Endothelial cell of umbilical vein (primary cell): ENCODE measurements at regions not wholly inside any gene's neighbourhood (a gene's known extent, or its start where the extent isn't known, plus 50 kb on each side); places are given as distances from the start of the nearest gene placed in this dataset.

Experiments
- BruUV-seq: library from RNA; stranded (reverse); fragments of 400-500 nt; replicated peaks from 2 replicates; lab custom pipeline; 2021; lab: Mats Ljungman, UMichigan
- CTCF ChIA-PET: fragments of 300-600, 350-600 bp; sonication (Branson Sonifier 250); formaldehyde crosslinking; loops from one replicate; lab custom pipeline; 2021; ENCODE audit warnings: antibody characterized with exemption, inconsistent platforms; lab: Charles Lee
- POLR2A ChIA-PET: fragments of 300-600, 350-600 bp; sonication (Branson Sonifier 250); formaldehyde crosslinking; loops from one replicate; lab custom pipeline; 2021; ENCODE audit warnings: antibody characterized with exemption, inconsistent platforms; lab: Charles Lee
- DNase-seq: peaks from one replicate; pipeline ENCODE4 v3.0.0-alpha.2; 2011; ENCODE audit warnings: low read depth, low spot score
- FAIRE-seq: peaks from 2 replicates; lab custom pipeline; 2011; peaks lifted over from hg19 to GRCh38; lab: Jason Lieb, UNC
- H2AFZ ChIP-seq: 2 replicates; pipeline ENCODE4 v1.6.0; 2012; ENCODE audit warnings: low read depth, low read length, control low read depth, inconsistent platforms
- H3K27ac ChIP-seq: 2 replicates; pipeline ENCODE4 v1.5.1; 2011; ENCODE audit warnings: low read depth, mild to moderate bottlenecking, control low read depth, low read length, moderate library complexity; ENCODE audit not compliant: insufficient read depth
- H3K27me3 ChIP-seq, 2 experiments: 2 replicates each; pipeline versions ENCODE4 v1.6.0 to v1.6.1; 2011; ENCODE audit warnings: low read length in 2 of 2, mixed read lengths in 1 of 2; ENCODE audit not compliant: control insufficient read depth in 2 of 2, insufficient read depth in 2 of 2
- H3K36me3 ChIP-seq, 2 experiments: 2 replicates in 1 of 2; 3 replicates in 1 of 2; pipeline ENCODE4 v1.5.1; 2011; ENCODE audit warnings: low read length in 2 of 2, mild to moderate bottlenecking in 1 of 2, moderate library complexity in 1 of 2; ENCODE audit not compliant: control insufficient read depth in 2 of 2, insufficient read depth in 2 of 2; ENCODE audit errors: extremely low read depth in 1 of 2
- H3K4me1 ChIP-seq: 3 replicates; pipeline ENCODE4 v1.5.1; 2011; ENCODE audit warnings: mild to moderate bottlenecking, low read length; ENCODE audit not compliant: control insufficient read depth, insufficient read depth; ENCODE audit errors: extremely low read depth
- H3K4me2 ChIP-seq: 2 replicates; pipeline ENCODE4 v1.6.1; 2011; ENCODE audit warnings: low read length, control low read depth, mixed read lengths; ENCODE audit not compliant: insufficient read depth
- H3K4me3 ChIP-seq, 3 experiments: fragments of 200-600 bp in 1 of 3; sonication (generic), shearing (Covaris generic) in 1 of 3; replicated peaks in 1 of 3; 2 replicates each; pipeline ENCODE4 v1.5.1; 2011 to 2016; ENCODE audit warnings: control low read depth in 3 of 3, low read length in 3 of 3, mild to moderate bottlenecking in 2 of 3, inconsistent platforms in 1 of 3, low read depth in 1 of 3, moderate library complexity in 1 of 3; ENCODE audit not compliant: insufficient read depth in 1 of 3
- H3K79me2 ChIP-seq: 2 replicates; pipeline ENCODE4 v1.6.0; 2012; ENCODE audit warnings: low read length, inconsistent platforms; ENCODE audit not compliant: control insufficient read depth, insufficient read depth
- H3K9ac ChIP-seq: replicated peaks from 2 replicates; pipeline ENCODE3; 2011; ENCODE audit warnings: low read length, control low read depth; ENCODE audit not compliant: insufficient read depth; ENCODE audit errors: extremely low read depth
- H3K9me1 ChIP-seq: replicated peaks from 3 replicates; pipeline ENCODE4 v1.6.0; 2011; ENCODE audit warnings: mild to moderate bottlenecking, low read length; ENCODE audit not compliant: control insufficient read depth, insufficient read depth; ENCODE audit errors: extremely low read depth
- H3K9me3 ChIP-seq: replicated peaks from 2 replicates; pipeline ENCODE4 v1.5.1; 2012; ENCODE audit warnings: low read length, inconsistent platforms; ENCODE audit not compliant: control insufficient read depth, insufficient read depth
- H4K20me1 ChIP-seq: replicated peaks from 2 replicates; pipeline ENCODE3; 2011; ENCODE audit warnings: mild to moderate bottlenecking, low read length; ENCODE audit not compliant: control insufficient read depth, insufficient read depth; ENCODE audit errors: extremely low read depth
- EZH2 ChIP-seq: IDR thresholded peaks from 2 replicates; pipeline ENCODE4 v1.6.1; 2012; ENCODE audit warnings: borderline replicate concordance, low read depth, mild to moderate bottlenecking, moderate library complexity, low read length, inconsistent platforms; ENCODE audit not compliant: severe bottlenecking
- FOS ChIP-seq: IDR thresholded peaks from 2 replicates; pipeline ENCODE4 v1.6.1; 2011; ENCODE audit warnings: mild to moderate bottlenecking, low read length, moderate library complexity, borderline replicate concordance; ENCODE audit not compliant: insufficient read depth
- GATA2 ChIP-seq: IDR thresholded peaks from 2 replicates; pipeline ENCODE4 v1.7.0; 2011; ENCODE audit warnings: low read depth, mild to moderate bottlenecking, moderate library complexity, mixed read lengths, low read length; ENCODE audit not compliant: insufficient read length, insufficient read depth
- JUN ChIP-seq: IDR thresholded peaks from 2 replicates; pipeline ENCODE4 v1.6.1; 2011; ENCODE audit warnings: borderline replicate concordance, low read depth; ENCODE audit not compliant: insufficient read length, insufficient read depth
- MAX ChIP-seq: IDR thresholded peaks from 2 replicates; pipeline ENCODE4 v1.6.1; 2011; ENCODE audit not compliant: insufficient read depth, insufficient read length
- MYC ChIP-seq: IDR thresholded peaks from one replicate; pipeline ENCODE4 v1.6.1; 2011; ENCODE audit warnings: mild to moderate bottlenecking, low read depth, low read length
- POLR2A ChIP-seq: IDR thresholded peaks from 2 replicates; pipeline ENCODE4 v1.6.1; 2012; ENCODE audit warnings: low read depth, mild to moderate bottlenecking, control low read depth, low read length
- POLR2AphosphoS5 ChIP-seq: IDR thresholded peaks from 2 replicates; pipeline ENCODE4 v1.6.1; 2012; ENCODE audit warnings: low read depth, mild to moderate bottlenecking, control low read depth, low read length, moderate library complexity; ENCODE audit not compliant: insufficient read depth
- dilution Hi-C: fragments of 300-500 bp; cut with MboI; formaldehyde crosslinking; loops from one replicate; pipeline ENCODE4 v1.15.0; 2019; ENCODE audit warnings: low sequenced_read_pairs; ENCODE audit not compliant: extremely low pct_ligation_motif_present
- intact Hi-C: fragments of 100-400 bp; cut with micrococcal nuclease; formaldehyde crosslinking; loops from one replicate; pipeline ENCODE4 v1.10.0; 2022
- TF ChIP-seq, protein P1 (sequence below), 2 donors: IDR thresholded peaks; 1 replicate in 1 of 2; 2 replicates in 1 of 2; pipeline ENCODE4 v1.5.1; 2011; ENCODE audit warnings: low read length in 2 of 2, mild to moderate bottlenecking in 2 of 2, moderate library complexity in 2 of 2, control low read depth in 1 of 2, inconsistent platforms in 1 of 2, low read depth in 1 of 2; ENCODE audit not compliant: insufficient read depth in 1 of 2; ENCODE audit errors: extremely low read depth in 1 of 2

- no peaks in the 10 kb centered on the region for H3K9me1 ChIP-seq
- H2AFZ ChIP-seq: no peak overlapping the region
- no peaks in the 10 kb centered on the region for H4K20me1 ChIP-seq
- FAIRE-seq (no peak), DNase-seq (no peak)
- ChIA-PET POLR2A (no interaction called here), CTCF (interaction anchor here (0.6 kb wide), 1 partner anchor 9 kb away, joined by 3 read pairs; no protein-coding TSS in a partner anchor)
- no peak overlapping the region for H3K27ac ChIP-seq
- no peak overlapping the region for H3K4me2 ChIP-seq
- BruUV-seq: no TSS peak
- no peak overlapping the region for H3K4me3 ChIP-seq
- H3K9ac ChIP-seq: no peak overlapping the region
- no peaks in the 10 kb centered on the region for H3K79me2 ChIP-seq
- dilution Hi-C loops (no loop called here), intact Hi-C loops (no loop called here)
- no peaks in the 10 kb centered on the region for H3K36me3 ChIP-seq
- no peaks in the 10 kb centered on the region for H3K27me3 ChIP-seq
- no peaks in the 10 kb centered on the region for H3K4me1 ChIP-seq
- no peak for TF ChIP-seq POLR2A
- TF ChIP-seq POLR2AphosphoS5: no peak
- TF ChIP-seq MAX: no peak
- no peak for TF ChIP-seq GATA2
- TF ChIP-seq FOS: no peak
- TF ChIP-seq EZH2: no peak
- TF ChIP-seq, protein P1, sequence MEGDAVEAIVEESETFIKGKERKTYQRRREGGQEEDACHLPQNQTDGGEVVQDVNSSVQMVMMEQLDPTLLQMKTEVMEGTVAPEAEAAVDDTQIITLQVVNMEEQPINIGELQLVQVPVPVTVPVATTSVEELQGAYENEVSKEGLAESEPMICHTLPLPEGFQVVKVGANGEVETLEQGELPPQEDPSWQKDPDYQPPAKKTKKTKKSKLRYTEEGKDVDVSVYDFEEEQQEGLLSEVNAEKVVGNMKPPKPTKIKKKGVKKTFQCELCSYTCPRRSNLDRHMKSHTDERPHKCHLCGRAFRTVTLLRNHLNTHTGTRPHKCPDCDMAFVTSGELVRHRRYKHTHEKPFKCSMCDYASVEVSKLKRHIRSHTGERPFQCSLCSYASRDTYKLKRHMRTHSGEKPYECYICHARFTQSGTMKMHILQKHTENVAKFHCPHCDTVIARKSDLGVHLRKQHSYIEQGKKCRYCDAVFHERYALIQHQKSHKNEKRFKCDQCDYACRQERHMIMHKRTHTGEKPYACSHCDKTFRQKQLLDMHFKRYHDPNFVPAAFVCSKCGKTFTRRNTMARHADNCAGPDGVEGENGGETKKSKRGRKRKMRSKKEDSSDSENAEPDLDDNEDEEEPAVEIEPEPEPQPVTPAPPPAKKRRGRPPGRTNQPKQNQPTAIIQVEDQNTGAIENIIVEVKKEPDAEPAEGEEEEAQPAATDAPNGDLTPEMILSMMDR (IDR thresholded peaks at IDR 0.05; ENCODE audit: extremely low read depth in 1 of 2, insufficient read depth in 1 of 2, low read depth in 1 of 2, low read length in 2 of 2): no peak
- TF ChIP-seq MYC: no peak
- TF ChIP-seq JUN: no peak
- H3K9me3 ChIP-seq: no peaks in the 10 kb centered on the region
These were observed 152.1 kb upstream of the EDIL3 start for GRCh38 chr5:84536797-84537196.
